ENCODE measurements at regions not wholly inside any gene's neighbourhood (a gene's known extent, or its start where the extent isn't known, plus 50 kb on each side); places are given as distances from the start of the nearest gene placed in this dataset.

DNA sequence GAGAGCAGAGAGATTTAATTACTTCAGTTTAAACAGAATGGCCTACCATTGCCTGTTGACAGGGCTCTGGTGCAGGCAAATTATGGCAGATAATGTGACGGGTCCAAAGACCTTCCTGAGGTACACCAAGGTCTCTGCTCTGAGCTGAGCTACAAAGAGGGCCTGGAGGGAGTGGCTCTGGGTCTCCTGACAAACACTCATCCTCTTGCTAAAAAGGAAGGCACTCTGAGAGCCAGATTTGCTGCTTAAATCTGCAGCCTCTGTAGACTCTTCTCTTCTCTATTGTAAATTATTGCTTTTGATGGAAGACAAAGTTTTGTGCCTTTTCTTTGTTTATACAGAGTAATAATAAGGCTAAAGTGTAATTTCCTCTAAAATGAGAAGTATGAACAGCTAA is 529.5 kb upstream of the FZD8 start:
- TF ChIP-seq, protein P1, sequence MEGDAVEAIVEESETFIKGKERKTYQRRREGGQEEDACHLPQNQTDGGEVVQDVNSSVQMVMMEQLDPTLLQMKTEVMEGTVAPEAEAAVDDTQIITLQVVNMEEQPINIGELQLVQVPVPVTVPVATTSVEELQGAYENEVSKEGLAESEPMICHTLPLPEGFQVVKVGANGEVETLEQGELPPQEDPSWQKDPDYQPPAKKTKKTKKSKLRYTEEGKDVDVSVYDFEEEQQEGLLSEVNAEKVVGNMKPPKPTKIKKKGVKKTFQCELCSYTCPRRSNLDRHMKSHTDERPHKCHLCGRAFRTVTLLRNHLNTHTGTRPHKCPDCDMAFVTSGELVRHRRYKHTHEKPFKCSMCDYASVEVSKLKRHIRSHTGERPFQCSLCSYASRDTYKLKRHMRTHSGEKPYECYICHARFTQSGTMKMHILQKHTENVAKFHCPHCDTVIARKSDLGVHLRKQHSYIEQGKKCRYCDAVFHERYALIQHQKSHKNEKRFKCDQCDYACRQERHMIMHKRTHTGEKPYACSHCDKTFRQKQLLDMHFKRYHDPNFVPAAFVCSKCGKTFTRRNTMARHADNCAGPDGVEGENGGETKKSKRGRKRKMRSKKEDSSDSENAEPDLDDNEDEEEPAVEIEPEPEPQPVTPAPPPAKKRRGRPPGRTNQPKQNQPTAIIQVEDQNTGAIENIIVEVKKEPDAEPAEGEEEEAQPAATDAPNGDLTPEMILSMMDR (IDR thresholded peaks at IDR 0.05; ENCODE audit: low read depth, low read length, missing control alignments): no peak
- H3K4me3 ChIP-seq (ENCODE audit: low read depth, low read length): no peak overlapping the region
- no peak for DNase-seq (ENCODE audit: low read depth)

DNA sequence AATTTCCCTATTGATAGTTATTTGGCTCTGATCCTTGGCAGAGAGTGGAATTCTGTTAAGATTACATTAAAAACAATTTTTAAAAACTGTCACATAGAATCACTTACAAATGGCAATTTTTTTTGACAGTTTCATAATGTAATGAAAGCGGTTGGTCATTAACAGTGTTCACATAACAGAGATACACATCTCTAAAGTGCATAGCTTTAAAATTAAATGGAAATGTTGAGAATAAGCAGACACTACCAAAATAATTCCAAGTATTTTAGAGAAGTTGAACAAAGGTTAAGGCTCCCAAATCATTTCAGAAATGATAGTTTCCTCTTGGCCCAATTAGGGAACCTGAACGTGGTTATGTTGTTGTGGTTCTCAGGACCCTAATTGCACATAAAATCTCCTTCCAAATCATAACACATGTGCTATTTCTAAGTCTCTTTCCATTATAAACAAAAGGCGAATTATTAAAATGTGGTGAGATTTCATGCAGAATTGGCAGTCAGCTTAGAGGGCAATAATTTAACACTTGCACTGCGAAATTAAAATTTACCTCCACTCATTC is 528.9 kb upstream of the FZD8 start:
- DNase-seq (ENCODE audit: low read depth): no peak
- no peak overlapping the region for H3K4me3 ChIP-seq (ENCODE audit: low read depth, low read length)
- TF ChIP-seq, protein P1 (IDR thresholded peaks at IDR 0.05; ENCODE audit: low read depth, low read length, missing control alignments): no peak

DNA sequence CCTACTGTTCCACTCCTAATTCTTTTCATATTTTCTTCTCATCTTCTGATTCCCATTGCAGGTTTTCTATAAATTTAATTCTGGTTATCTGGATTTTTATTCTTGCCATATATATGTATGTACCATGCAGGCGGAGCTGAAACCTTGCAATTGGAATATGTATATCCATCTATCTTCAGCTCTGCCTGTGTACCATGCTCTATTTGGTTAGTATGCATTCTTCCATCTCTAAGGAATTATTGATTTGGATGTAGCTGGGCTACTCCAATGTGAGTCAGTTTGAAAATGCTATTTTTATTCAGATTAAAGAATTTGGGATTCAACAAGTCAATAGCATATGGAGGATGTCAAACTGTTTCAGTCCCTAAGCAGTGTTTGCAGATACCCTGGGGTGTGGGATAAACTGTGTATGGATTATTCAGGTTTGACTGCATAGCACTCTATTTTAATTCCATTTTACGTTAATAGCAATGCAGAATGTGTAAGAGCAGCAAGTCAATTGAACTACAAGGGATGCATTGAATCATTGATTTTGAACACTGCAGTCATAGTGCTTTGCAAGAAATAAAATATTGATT is 528.1 kb upstream of the FZD8 start:
- TF ChIP-seq, protein P1 (IDR thresholded peaks at IDR 0.05; ENCODE audit: low read depth, low read length, missing control alignments): no peak
- no peak for DNase-seq (ENCODE audit: low read depth)
- no peak overlapping the region for H3K4me3 ChIP-seq (ENCODE audit: low read depth, low read length)

DNA sequence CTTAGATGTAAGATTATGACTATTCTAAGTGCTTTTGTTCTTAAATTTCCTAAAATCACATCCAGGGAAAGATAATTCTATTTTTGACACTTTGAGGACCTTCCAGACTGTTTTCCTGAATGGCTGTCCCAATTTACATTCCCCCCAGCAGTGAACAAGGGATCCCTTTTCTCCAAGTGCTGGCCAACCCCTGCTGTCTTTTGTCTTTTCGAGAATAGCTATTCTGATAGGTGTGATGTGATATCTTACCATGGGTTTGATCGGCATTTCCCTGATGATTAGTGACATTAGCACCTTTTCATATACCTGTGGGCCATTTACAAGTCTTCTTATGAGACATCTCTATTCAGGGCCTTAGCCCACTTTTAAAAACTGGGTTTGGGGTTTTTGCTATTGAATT is 526.7 kb upstream of the FZD8 start:
- DNase-seq (ENCODE audit: low read depth): no peak
- TF ChIP-seq, protein P1 (IDR thresholded peaks at IDR 0.05; ENCODE audit: low read depth, low read length, missing control alignments): no peak
- H3K4me3 ChIP-seq (ENCODE audit: low read depth, low read length): no peak overlapping the region

DNA sequence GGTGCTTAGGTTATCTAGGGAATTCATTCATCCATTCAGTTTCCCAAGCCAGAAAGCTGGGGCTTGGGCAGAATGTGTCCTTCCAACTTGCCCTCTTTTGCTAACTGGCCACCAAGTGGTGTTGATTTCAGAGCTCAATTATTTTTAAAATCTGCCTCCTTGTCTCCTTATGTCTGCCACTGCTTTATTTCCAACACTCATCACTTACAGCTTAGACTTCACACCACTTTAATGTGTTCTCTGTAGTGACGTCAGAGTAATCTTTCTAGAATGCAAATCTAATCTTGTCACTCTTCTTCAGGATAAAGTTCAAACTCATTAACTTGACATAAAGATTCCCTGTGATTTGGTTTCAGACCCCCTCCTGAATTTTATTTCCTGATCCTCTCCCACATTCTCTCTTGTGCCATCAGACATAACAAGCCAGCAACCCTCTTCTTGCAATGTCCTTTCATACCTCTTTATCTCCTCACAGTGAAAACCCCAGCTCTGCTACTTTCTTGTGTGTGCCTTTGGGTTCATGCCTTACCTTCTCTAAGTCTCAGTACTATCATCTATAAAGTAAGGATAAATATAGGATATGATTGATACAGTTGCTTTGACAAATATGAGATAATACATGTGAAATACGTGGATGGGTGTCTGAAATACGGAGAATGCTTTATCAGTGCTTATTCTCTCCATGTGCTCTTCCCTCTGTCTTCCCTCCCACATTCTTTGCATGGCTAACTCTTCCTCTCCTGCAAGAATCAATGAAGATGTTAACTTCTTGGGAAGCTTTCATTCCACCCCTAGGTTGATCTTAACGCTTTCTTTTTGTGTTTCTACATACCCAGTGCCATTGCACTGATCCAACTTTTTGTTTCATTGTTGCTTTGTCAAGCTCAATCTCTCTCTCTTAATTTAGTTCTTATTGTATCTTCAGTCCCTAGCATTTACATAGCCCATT is 522.7 kb upstream of the FZD8 start:
- no peak for DNase-seq (ENCODE audit: low read depth)
- H3K4me3 ChIP-seq (ENCODE audit: low read depth, low read length): no peak overlapping the region
- TF ChIP-seq, protein P1 (IDR thresholded peaks at IDR 0.05; ENCODE audit: low read depth, low read length, missing control alignments): no peak

DNA sequence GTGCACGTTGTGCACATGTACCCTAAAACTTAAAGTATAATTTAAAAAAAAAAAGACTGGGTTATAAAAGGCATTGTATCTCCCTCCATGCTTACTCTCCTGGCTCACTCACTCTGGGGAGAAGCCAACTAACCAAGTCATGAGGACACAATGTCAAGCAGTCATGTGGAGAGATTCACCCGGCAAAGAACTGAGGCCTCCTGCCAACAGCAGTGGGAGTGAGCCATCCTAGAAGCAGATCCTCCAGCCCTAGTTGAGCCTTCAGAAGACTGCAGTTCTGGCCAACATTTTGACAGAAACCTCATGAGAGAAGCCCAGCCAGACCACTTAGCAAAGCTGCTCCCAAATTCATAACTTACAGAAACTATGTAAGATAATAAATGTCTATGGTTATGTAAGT is 521.7 kb upstream of the FZD8 start:
- no peak overlapping the region for H3K4me3 ChIP-seq (ENCODE audit: low read depth, low read length)
- TF ChIP-seq, protein P1 (IDR thresholded peaks at IDR 0.05; ENCODE audit: low read depth, low read length, missing control alignments): no peak
- DNase-seq (ENCODE audit: low read depth): no peak
